ENCODE measurements at regions not wholly inside any gene's neighbourhood (a gene's known extent, or its start where the extent isn't known, plus 50 kb on each side); places are given as distances from the start of the nearest gene placed in this dataset.

DNA sequence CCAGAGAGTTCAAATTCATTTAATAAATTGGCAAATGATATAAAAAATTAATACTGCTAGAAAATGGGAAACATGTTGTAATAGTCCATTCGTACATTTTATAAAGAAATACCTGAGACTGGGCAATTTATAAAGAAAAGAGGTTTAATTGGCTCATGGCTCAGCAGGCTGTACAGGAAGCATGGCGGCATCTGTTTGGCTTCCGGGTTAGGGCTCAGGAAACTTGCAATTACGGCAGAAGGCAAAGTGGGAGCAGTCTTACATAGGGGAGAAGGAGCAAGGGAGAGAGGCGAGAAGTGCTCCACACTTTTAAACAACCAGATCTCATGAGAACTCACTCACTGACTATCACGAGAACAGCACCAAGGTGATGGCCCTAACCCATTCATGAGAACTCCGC is 512.0 kb downstream of the DACH1 start:
- TF ChIP-seq MAFK (conservative IDR thresholded peaks at IDR 0.05 in 1 of 2, IDR thresholded peaks at IDR 0.05 in 1 of 2; ENCODE audit: low read length in 2 of 2) = no peak
- no peak for TF ChIP-seq SMC3 (IDR thresholded peaks at IDR 0.05; ENCODE audit: low read length)
- TF ChIP-seq, protein P1, sequence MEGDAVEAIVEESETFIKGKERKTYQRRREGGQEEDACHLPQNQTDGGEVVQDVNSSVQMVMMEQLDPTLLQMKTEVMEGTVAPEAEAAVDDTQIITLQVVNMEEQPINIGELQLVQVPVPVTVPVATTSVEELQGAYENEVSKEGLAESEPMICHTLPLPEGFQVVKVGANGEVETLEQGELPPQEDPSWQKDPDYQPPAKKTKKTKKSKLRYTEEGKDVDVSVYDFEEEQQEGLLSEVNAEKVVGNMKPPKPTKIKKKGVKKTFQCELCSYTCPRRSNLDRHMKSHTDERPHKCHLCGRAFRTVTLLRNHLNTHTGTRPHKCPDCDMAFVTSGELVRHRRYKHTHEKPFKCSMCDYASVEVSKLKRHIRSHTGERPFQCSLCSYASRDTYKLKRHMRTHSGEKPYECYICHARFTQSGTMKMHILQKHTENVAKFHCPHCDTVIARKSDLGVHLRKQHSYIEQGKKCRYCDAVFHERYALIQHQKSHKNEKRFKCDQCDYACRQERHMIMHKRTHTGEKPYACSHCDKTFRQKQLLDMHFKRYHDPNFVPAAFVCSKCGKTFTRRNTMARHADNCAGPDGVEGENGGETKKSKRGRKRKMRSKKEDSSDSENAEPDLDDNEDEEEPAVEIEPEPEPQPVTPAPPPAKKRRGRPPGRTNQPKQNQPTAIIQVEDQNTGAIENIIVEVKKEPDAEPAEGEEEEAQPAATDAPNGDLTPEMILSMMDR (CRISPR knock-in tag; IDR thresholded peaks at IDR 0.05) = no peak
- TF ChIP-seq HOXA9 (CRISPR knock-in tag; IDR thresholded peaks at IDR 0.05; ENCODE audit: borderline replicate concordance) = no peak
- no peak for TF ChIP-seq EZH2 (conservative IDR thresholded peaks at IDR 0.05; ENCODE audit: low read depth, low read length)
- no peak for TF ChIP-seq MIER3 (CRISPR knock-in tag; IDR thresholded peaks at IDR 0.05; ENCODE audit: borderline replicate concordance)
- no peak for TF ChIP-seq HOXA7 (CRISPR knock-in tag; IDR thresholded peaks at IDR 0.05)
